ENCODE measurements at regions not wholly inside any gene's neighbourhood (a gene's known extent, or its start where the extent isn't known, plus 50 kb on each side); places are given as distances from the start of the nearest gene placed in this dataset.

DNA sequence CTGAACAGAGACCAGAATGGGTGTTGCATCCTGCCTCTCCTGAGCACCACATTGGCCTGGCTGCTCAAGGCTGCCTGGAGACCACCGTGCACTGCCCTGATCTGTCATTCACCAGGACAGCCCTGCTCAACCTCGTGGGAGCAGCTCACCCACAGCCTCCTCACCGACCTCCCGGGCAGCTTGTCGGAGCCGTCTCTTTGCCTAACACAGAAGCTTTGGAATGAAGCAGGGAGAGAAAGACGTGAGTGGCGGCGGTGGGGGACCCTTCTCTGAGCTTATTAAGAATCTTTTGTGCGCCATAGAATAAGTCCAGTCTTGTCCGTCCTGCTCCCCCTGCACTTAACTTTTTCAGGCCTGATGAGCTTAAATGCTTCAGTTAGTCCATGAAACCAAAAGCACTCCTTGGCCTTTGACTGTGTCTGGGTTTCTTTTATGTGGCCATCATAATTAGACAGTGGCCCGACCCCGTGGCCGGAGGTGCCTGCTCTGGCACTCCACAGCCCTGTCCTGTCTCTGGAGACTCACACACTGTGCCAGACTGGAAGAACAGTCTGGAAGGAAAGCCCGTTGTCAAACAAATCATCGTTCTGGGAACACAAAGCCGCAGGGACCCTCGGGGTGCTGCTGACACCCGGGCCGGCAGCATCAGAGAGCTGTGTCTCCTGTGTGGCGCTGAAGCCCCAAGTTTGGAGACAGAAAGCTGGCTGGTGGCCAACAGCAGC is 192.8 kb downstream of the BCOR start:
- Histone ChIP-seq H3K27me3 (ENCODE audit: control insufficient read depth in 4 of 4, insufficient read depth in 4 of 4, low read length in 3 of 4) (no peaks in the 10 kb centered on the region), H3K36me3 (ENCODE audit: control insufficient read depth in 4 of 4, insufficient read depth in 3 of 4, low read depth in 1 of 4, low read length in 3 of 4) (no peaks in the 10 kb centered on the region), H3K27ac (ENCODE audit: low read depth in 1 of 2, low read length in 2 of 2) (peak overlapping the region; percentile 9 to 53), H3K4me3 (ENCODE audit: low read depth in 1 of 3, low read length in 3 of 3) (no peak overlapping the region), H3K9ac (ENCODE audit: low read depth in 1 of 2, low read length in 2 of 2) (no peak overlapping the region), H3K4me1 (ENCODE audit: control insufficient read depth in 4 of 4, insufficient read depth in 4 of 4, low read length in 3 of 4) (peaks cover 4 to 28% (median 12%) of the 10 kb centered on the region in 4 donors), H3K9me3 (ENCODE audit: control insufficient read depth in 4 of 4, low read length in 3 of 4) (no peaks in the 10 kb centered on the region)
- 54% methylated on average over 21 of the region's 21 CpGs for WGBS
- no peak for DNase-seq (ENCODE audit: low spot score)
- TF ChIP-seq, protein P1, sequence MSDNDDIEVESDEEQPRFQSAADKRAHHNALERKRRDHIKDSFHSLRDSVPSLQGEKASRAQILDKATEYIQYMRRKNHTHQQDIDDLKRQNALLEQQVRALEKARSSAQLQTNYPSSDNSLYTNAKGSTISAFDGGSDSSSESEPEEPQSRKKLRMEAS (IDR thresholded peaks at IDR 0.05), result no peak
- TF ChIP-seq, protein P2, sequence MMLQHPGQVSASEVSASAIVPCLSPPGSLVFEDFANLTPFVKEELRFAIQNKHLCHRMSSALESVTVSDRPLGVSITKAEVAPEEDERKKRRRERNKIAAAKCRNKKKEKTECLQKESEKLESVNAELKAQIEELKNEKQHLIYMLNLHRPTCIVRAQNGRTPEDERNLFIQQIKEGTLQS (IDR thresholded peaks at IDR 0.05), result no peak
- no peak for TF ChIP-seq SP1 (IDR thresholded peaks at IDR 0.05)
- no peak for TF ChIP-seq JUND (IDR thresholded peaks at IDR 0.05)
- TF ChIP-seq, protein P3, sequence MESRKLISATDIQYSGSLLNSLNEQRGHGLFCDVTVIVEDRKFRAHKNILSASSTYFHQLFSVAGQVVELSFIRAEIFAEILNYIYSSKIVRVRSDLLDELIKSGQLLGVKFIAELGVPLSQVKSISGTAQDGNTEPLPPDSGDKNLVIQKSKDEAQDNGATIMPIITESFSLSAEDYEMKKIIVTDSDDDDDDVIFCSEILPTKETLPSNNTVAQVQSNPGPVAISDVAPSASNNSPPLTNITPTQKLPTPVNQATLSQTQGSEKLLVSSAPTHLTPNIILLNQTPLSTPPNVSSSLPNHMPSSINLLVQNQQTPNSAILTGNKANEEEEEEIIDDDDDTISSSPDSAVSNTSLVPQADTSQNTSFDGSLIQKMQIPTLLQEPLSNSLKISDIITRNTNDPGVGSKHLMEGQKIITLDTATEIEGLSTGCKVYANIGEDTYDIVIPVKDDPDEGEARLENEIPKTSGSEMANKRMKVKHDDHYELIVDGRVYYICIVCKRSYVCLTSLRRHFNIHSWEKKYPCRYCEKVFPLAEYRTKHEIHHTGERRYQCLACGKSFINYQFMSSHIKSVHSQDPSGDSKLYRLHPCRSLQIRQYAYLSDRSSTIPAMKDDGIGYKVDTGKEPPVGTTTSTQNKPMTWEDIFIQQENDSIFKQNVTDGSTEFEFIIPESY (IDR thresholded peaks at IDR 0.05), result no peak
- no peak for TF ChIP-seq HNF4A (conservative IDR thresholded peaks at IDR 0.05)
- no peak for TF ChIP-seq HNF4G (IDR thresholded peaks at IDR 0.05)
- TF ChIP-seq YY1 (IDR thresholded peaks at IDR 0.05), result no peak
- TF ChIP-seq TAF1 (conservative IDR thresholded peaks at IDR 0.05), result no peak
- TF ChIP-seq RXRA (IDR thresholded peaks at IDR 0.05), result no peak

DNA sequence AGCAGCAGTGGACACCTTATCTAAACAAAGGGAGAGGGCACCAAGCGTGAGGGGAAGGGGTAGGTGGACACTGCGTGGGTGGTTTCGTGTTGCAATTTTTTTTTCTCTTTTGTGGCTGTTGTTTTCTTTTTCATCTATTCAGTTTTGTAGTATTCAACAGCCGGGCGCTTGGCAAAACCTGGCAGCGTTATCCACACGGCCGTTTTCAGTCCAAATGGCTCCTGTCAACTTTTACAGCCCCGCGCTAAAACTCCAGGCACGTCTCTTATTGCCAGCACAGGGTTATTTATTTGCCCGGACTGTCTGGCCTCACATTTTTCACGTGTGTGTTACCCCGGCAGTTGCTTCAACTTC is 192.2 kb downstream of the BCOR start:
- no peaks in the 10 kb centered on the region for H3K9me3 ChIP-seq (ENCODE audit: control insufficient read depth in 4 of 4, low read length in 3 of 4)
- TF ChIP-seq TAF1 (conservative IDR thresholded peaks at IDR 0.05), result no peak
- peak; percentile 58 to 78 for TF ChIP-seq EGR1 (IDR thresholded peaks at IDR 0.05; ENCODE audit: low read depth in 2 of 2)
- TF ChIP-seq, protein P3 (IDR thresholded peaks at IDR 0.05), result no peak
- peak; percentile 43 for TF ChIP-seq SP1 (IDR thresholded peaks at IDR 0.05)
- TF ChIP-seq RAD21 (IDR thresholded peaks at IDR 0.05), result peak; percentile 26 to 43
- no peak for TF ChIP-seq NR2F2 (IDR thresholded peaks at IDR 0.05)
- TF ChIP-seq RXRA (IDR thresholded peaks at IDR 0.05), result peak; percentile 21 to 57
- TF ChIP-seq, protein P1 (IDR thresholded peaks at IDR 0.05), result peak; percentile 46
- peak; percentile 15 to 36 for TF ChIP-seq HNF4A (conservative IDR thresholded peaks at IDR 0.05)
- peak; percentile 53 for TF ChIP-seq YY1 (IDR thresholded peaks at IDR 0.05)
- TF ChIP-seq, protein P4, sequence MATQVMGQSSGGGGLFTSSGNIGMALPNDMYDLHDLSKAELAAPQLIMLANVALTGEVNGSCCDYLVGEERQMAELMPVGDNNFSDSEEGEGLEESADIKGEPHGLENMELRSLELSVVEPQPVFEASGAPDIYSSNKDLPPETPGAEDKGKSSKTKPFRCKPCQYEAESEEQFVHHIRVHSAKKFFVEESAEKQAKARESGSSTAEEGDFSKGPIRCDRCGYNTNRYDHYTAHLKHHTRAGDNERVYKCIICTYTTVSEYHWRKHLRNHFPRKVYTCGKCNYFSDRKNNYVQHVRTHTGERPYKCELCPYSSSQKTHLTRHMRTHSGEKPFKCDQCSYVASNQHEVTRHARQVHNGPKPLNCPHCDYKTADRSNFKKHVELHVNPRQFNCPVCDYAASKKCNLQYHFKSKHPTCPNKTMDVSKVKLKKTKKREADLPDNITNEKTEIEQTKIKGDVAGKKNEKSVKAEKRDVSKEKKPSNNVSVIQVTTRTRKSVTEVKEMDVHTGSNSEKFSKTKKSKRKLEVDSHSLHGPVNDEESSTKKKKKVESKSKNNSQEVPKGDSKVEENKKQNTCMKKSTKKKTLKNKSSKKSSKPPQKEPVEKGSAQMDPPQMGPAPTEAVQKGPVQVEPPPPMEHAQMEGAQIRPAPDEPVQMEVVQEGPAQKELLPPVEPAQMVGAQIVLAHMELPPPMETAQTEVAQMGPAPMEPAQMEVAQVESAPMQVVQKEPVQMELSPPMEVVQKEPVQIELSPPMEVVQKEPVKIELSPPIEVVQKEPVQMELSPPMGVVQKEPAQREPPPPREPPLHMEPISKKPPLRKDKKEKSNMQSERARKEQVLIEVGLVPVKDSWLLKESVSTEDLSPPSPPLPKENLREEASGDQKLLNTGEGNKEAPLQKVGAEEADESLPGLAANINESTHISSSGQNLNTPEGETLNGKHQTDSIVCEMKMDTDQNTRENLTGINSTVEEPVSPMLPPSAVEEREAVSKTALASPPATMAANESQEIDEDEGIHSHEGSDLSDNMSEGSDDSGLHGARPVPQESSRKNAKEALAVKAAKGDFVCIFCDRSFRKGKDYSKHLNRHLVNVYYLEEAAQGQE (IDR thresholded peaks at IDR 0.05), result no peak
- no peak overlapping the region for H3K4me3 ChIP-seq (ENCODE audit: low read depth in 1 of 3, low read length in 3 of 3)
- no peaks in the 10 kb centered on the region for H3K36me3 ChIP-seq (ENCODE audit: control insufficient read depth in 4 of 4, insufficient read depth in 3 of 4, low read depth in 1 of 4, low read length in 3 of 4)
- no peaks in the 10 kb centered on the region for H3K27me3 ChIP-seq (ENCODE audit: control insufficient read depth in 4 of 4, insufficient read depth in 4 of 4, low read length in 3 of 4)
- no peak for DNase-seq (ENCODE audit: low spot score)
- no peak overlapping the region for H3K9ac ChIP-seq (ENCODE audit: low read depth in 1 of 2, low read length in 2 of 2)
- H3K4me1 ChIP-seq (ENCODE audit: control insufficient read depth in 4 of 4, insufficient read depth in 4 of 4, low read length in 3 of 4), result peaks cover 4 to 28% (median 12%) of the 10 kb centered on the region in 4 donors
- H3K27ac ChIP-seq (ENCODE audit: low read depth in 1 of 2, low read length in 2 of 2), result peak overlapping the region; percentile 9 to 53
- 6% methylated on average over 14 of the region's 14 CpGs for WGBS
